A673 (cell line): ENCODE measurements at regions not wholly inside any gene's neighbourhood (a gene's known extent, or its start where the extent isn't known, plus 50 kb on each side); places are given as distances from the start of the nearest gene placed in this dataset.

Experiments used
- BruUV-seq: library from RNA; stranded (reverse); fragments of 400-500 nt; replicated peaks from 2 replicates; lab custom pipeline; 2021; lab: Mats Ljungman, UMichigan
- CTCF ChIA-PET: fragments of 300-600 bp; sonication (Branson Sonifier 250); formaldehyde crosslinking; loops from one replicate; lab custom pipeline; 2022; ENCODE audit warnings: antibody characterized with exemption; lab: Charles Lee
- POLR2A ChIA-PET: fragments of 300-600 bp; sonication (Branson Sonifier 250); formaldehyde crosslinking; loops from one replicate; lab custom pipeline; 2022; ENCODE audit warnings: antibody characterized with exemption; ENCODE audit not compliant: low non-redundant PET; lab: Charles Lee
- DNase-seq: peaks from one replicate; pipeline ENCODE4 v3.0.0-alpha.2; 2015; ENCODE audit warnings: low spot score
- H3K27ac ChIP-seq: fragments of 200-600 bp; sonication (generic); 2 replicates; pipeline ENCODE4 v1.5.1; 2016; ENCODE audit warnings: mixed run types, low read depth, mild to moderate bottlenecking, mixed read lengths, antibody characterized with exemption, low read length; ENCODE audit not compliant: poor library complexity, severe bottlenecking
- H3K27me3 ChIP-seq: fragments of 200-600 bp; sonication (generic); replicated peaks from 2 replicates; pipeline ENCODE4 v1.6.1; 2017; ENCODE audit warnings: mixed run types, low read depth, mild to moderate bottlenecking, mixed read lengths, antibody characterized with exemption, low read length; ENCODE audit not compliant: insufficient read depth, poor library complexity
- H3K36me3 ChIP-seq: fragments of 200-600 bp; sonication (generic); 2 replicates; pipeline ENCODE4 v1.6.1; 2016; ENCODE audit warnings: mixed run types, mild to moderate bottlenecking, mixed read lengths, antibody characterized with exemption, low read length; ENCODE audit not compliant: insufficient read depth, poor library complexity, severe bottlenecking
- H3K4me1 ChIP-seq: fragments of 200-600 bp; sonication (generic); 2 replicates; pipeline ENCODE4 v1.6.1; 2017; ENCODE audit warnings: mixed run types, mild to moderate bottlenecking, mixed read lengths, antibody characterized with exemption, low read length; ENCODE audit not compliant: insufficient read depth, poor library complexity, severe bottlenecking
- H3K4me3 ChIP-seq: fragments of 200-600 bp; sonication (generic); 2 replicates; pipeline ENCODE4 v1.5.1; 2016; ENCODE audit warnings: low read depth, mixed run types, mild to moderate bottlenecking, mixed read lengths, low read length; ENCODE audit not compliant: poor library complexity, severe bottlenecking
- H3K9me3 ChIP-seq: fragments of 200-600 bp; sonication (generic); 2 replicates; pipeline ENCODE4 v1.6.1; 2016; ENCODE audit warnings: mixed run types, low read depth, mild to moderate bottlenecking, mixed read lengths, antibody characterized with exemption, low read length; ENCODE audit not compliant: poor library complexity, severe bottlenecking
- CTCF ChIP-seq: fragments of 300-800, 200-600 bp; sonication (generic); conservative IDR thresholded peaks from 2 replicates; pipeline ENCODE4 v1.5.1; 2017; ENCODE audit warnings: low read depth, mild to moderate bottlenecking, antibody characterized with exemption, low read length, moderate library complexity, mixed read lengths
- EZH2 ChIP-seq: fragments of 200-600 bp; sonication (generic); IDR thresholded peaks from 2 replicates; pipeline ENCODE4 v1.6.1; 2017; ENCODE audit warnings: borderline replicate concordance, low read depth, mild to moderate bottlenecking, mixed read lengths, antibody characterized with exemption, low read length; ENCODE audit not compliant: poor library complexity, severe bottlenecking
- intact Hi-C: fragments of 100-400 bp; cut with micrococcal nuclease; formaldehyde crosslinking; loops from one replicate; pipeline ENCODE4 v1.10.0; 2022; ENCODE audit not compliant: unreplicated experiment

DNA sequence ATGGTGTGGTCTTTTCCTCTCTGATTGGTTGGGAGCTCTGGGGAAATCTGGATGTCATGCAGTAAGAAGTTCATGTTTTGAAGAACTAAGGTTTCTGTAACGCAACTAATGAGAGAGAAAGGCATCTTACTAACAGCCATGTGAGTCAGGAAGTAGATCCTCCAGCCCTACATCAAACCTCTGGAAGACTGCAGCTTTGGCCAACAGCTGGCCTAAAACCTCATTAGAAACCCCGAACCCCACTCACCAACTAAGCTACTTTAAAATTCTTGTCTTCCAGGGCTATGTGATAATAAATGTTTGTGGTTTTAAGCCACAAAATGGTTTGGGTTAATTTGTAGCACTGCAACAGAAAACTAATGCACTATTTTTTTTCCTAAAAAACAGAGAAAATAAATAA, 549.0 kb upstream of the GRID2 start:
- ChIA-PET CTCF (no interaction called here), POLR2A (no interaction called here)
- DNase-seq = no peak
- Histone ChIP-seq H3K27ac (no peak overlapping the region), H3K9me3 (no peaks in the 10 kb centered on the region), H3K4me3 (no peak overlapping the region), H3K36me3 (no peaks in the 10 kb centered on the region), H3K4me1 (no peaks in the 10 kb centered on the region), H3K27me3 (no peaks in the 10 kb centered on the region)
- TF ChIP-seq EZH2 = no peak
- no peak for TF ChIP-seq CTCF
- no TSS peak for BruUV-seq
- intact Hi-C loops = no loop called here

- no peak for TF ChIP-seq EZH2
- no peak for TF ChIP-seq CTCF
- intact Hi-C loops = no loop called here
- no TSS peak for BruUV-seq
- no peaks in the 10 kb centered on the region for H3K4me1 ChIP-seq
- no peaks in the 10 kb centered on the region for H3K36me3 ChIP-seq
- no peaks in the 10 kb centered on the region for H3K9me3 ChIP-seq
- no peaks in the 10 kb centered on the region for H3K27me3 ChIP-seq
- ChIA-PET CTCF (no interaction called here), POLR2A (no interaction called here)
- no peak overlapping the region for H3K27ac ChIP-seq
- DNase-seq = no peak
- no peak overlapping the region for H3K4me3 ChIP-seq
These were observed 545.3 kb upstream of the GRID2 start for GRCh38 chr4:91758487-91758886.

GRCh38 chr4:91764085-91764484, 539.7 kb upstream of the GRID2 start:
- no TSS peak for BruUV-seq
- Histone ChIP-seq H3K27me3 (no peaks in the 10 kb centered on the region), H3K9me3 (no peaks in the 10 kb centered on the region), H3K36me3 (no peaks in the 10 kb centered on the region), H3K4me3 (no peak overlapping the region), H3K27ac (no peak overlapping the region), H3K4me1 (no peaks in the 10 kb centered on the region)
- no peak for DNase-seq
- intact Hi-C loops = no loop called here
- POLR2A ChIA-PET = no interaction called here
- TF ChIP-seq CTCF (no peak), EZH2 (no peak)
- CTCF ChIA-PET = no interaction called here
